Gastroesophageal sphincter (tissue), 4 donors: ENCODE measurements at regions not wholly inside any gene's neighbourhood (a gene's known extent, or its start where the extent isn't known, plus 50 kb on each side); places are given as distances from the start of the nearest gene placed in this dataset.
A peak's percentile ranks its signal among the peaks of the same experiment; 100 is the strongest.

ENCODE experiments used
- ATAC-seq: fragments of 150-250 bp; one replicate; pipeline ENCODE4 v1.9.1; 2016; ENCODE audit warnings: mild to moderate bottlenecking, moderate library complexity
- H3K27ac ChIP-seq, 4 donors: fragments of 200-600 bp; sonication (generic) in 3 of 4; 1 replicate in 3 of 4; 2 replicates in 1 of 4; pipeline ENCODE4 v1.5.1; 2016 to 2019
- H3K27me3 ChIP-seq: fragments of 200-600 bp; sonication (generic); one replicate; pipeline ENCODE4 v1.5.1; 2019
- H3K36me3 ChIP-seq, 2 donors: fragments of 200-600 bp; sonication (generic); one replicate each; pipeline ENCODE4 v1.5.1; 2019; ENCODE audit warnings: control low read depth in 1 of 2
- H3K4me1 ChIP-seq, 3 donors: fragments of 200-600 bp; sonication (generic); 1 replicate in 2 of 3; 2 replicates in 1 of 3; pipeline ENCODE4 v1.5.1; 2016 to 2019; ENCODE audit warnings: control low read depth in 2 of 3
- H3K4me3 ChIP-seq, 2 donors: fragments of 200-600 bp; sonication (generic); one replicate each; pipeline ENCODE4 v1.5.1; 2019; ENCODE audit warnings: mild to moderate bottlenecking in 1 of 2, moderate library complexity in 1 of 2
- H3K9me3 ChIP-seq, 3 donors: fragments of 200-600 bp; sonication (generic); one replicate each; pipeline ENCODE4 v1.5.1; 2017 to 2019; ENCODE audit warnings: control low read depth in 2 of 3
- EP300 ChIP-seq: sonication (generic); formaldehyde crosslinking; IDR thresholded peaks from one replicate; pipeline ENCODE4 v1.6.1; 2017; ENCODE audit warnings: antibody characterized with exemption, mild to moderate bottlenecking
- POLR2A ChIP-seq, 2 donors: fragments of 450-650 bp; IDR thresholded peaks; one replicate each; pipeline ENCODE4 v1.6.1; 2017; ENCODE audit warnings: antibody characterized with exemption in 2 of 2, mild to moderate bottlenecking in 2 of 2, moderate library complexity in 1 of 2
- POLR2AphosphoS5 ChIP-seq: sonication (generic); formaldehyde crosslinking; IDR thresholded peaks from one replicate; pipeline ENCODE4 v1.6.1; 2017; ENCODE audit warnings: antibody characterized with exemption
- WGBS, 2 donors: methylation state at CpG; one replicate each; pipeline ENCODE4 v1.1.5; 2018; ENCODE audit warnings: low coverage in 1 of 2; 5-methylcytosine and 5-hydroxymethylcytosine counted together
- TF ChIP-seq, protein P1 (sequence below), 4 experiments: fragments of 200-600 bp in 2 of 4; fragments of 450-650 bp in 2 of 4; sonication (generic) in 1 of 4; IDR thresholded peaks; one replicate each; pipeline ENCODE4 v1.5.1; 2017 to 2019; ENCODE audit warnings: antibody characterized with exemption in 4 of 4, mild to moderate bottlenecking in 2 of 4, moderate library complexity in 2 of 4

GRCh38 chr2:46824611-46825010 lies 91.0 kb downstream of the MCFD2 start:
- TF ChIP-seq EP300 (no peak), POLR2A (IDR thresholded peaks at IDR 0.05) (no peak), POLR2AphosphoS5 (no peak)
- TF ChIP-seq, protein P1, sequence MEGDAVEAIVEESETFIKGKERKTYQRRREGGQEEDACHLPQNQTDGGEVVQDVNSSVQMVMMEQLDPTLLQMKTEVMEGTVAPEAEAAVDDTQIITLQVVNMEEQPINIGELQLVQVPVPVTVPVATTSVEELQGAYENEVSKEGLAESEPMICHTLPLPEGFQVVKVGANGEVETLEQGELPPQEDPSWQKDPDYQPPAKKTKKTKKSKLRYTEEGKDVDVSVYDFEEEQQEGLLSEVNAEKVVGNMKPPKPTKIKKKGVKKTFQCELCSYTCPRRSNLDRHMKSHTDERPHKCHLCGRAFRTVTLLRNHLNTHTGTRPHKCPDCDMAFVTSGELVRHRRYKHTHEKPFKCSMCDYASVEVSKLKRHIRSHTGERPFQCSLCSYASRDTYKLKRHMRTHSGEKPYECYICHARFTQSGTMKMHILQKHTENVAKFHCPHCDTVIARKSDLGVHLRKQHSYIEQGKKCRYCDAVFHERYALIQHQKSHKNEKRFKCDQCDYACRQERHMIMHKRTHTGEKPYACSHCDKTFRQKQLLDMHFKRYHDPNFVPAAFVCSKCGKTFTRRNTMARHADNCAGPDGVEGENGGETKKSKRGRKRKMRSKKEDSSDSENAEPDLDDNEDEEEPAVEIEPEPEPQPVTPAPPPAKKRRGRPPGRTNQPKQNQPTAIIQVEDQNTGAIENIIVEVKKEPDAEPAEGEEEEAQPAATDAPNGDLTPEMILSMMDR (IDR thresholded peaks at IDR 0.05), result no peak
- no peaks in the 10 kb centered on the region for H3K36me3 ChIP-seq
- no peaks in the 10 kb centered on the region for H3K9me3 ChIP-seq
- ATAC-seq, result no peak
- H3K4me1 ChIP-seq, result peaks cover 0 to 13% (median 4%) of the 10 kb centered on the region in 3 donors
- no peak overlapping the region for H3K27ac ChIP-seq
- 97% methylated on average over 3 of the region's 3 CpGs; no CpG with 5 or more reads in 1 of the 2 donors for WGBS, 2 donors
- H3K4me3 ChIP-seq, result no peak overlapping the region
- H3K27me3 ChIP-seq, result no peaks in the 10 kb centered on the region

DNA sequence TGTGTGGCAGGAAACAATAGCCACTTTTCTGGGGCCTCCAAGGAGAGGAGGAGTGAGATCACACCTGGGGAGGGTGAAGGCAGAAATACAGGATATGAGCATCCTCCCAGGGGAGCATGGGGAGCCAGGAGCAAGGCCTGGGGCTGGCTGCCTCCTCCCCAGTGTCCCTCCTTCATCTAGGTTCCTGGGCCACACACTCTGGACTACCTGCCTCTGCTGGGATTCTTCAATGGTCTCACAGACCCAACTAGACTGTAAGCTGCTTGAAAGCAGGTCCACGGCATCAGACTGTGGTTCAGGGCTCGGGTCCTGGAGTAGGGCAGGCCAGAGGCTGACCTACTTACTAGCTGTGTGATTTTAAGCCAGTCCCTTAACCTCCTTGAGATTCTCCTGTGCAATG lies 94.0 kb downstream of the MCFD2 start:
- TF ChIP-seq POLR2AphosphoS5 (no peak), POLR2A (IDR thresholded peaks at IDR 0.05) (no peak), EP300 (no peak)
- TF ChIP-seq, protein P1 (IDR thresholded peaks at IDR 0.05), result no peak
- Histone ChIP-seq H3K27me3 (no peaks in the 10 kb centered on the region), H3K27ac (peak overlapping the region in 3 of 4 donors; percentile 15 to 57 (median 54)), H3K4me3 (no peak overlapping the region), H3K4me1 (peaks cover 13 to 41% (median 25%) of the 10 kb centered on the region in 3 donors), H3K36me3 (no peaks in the 10 kb centered on the region), H3K9me3 (no peaks in the 10 kb centered on the region)
- no CpG with 5 or more reads among the region's 2 CpGs for WGBS, 2 donors
- no peak for ATAC-seq

DNA sequence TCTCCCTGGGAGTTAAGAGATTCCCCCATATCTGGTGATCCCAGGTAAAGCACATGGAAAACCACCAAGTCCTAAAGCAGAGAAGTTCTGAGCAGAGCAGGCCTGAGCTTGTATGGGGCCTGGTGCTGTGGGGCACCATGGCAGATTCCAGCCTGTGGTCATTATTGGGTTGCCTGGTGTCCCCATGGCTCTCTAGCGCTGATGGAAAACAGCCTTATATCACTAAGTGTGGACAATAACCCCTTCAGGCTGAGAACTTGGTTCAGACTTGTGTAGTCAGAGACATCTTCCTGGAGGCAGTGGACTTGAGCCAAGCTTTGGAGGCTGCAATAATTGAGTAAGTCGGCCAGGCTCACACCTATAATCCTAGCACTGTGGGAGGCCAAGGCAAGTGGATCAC lies 96.8 kb downstream of the MCFD2 start:
- 90 to 100% methylated on average over 1 to 2 of the region's 2 CpGs for WGBS, 2 donors

GRCh38 chr2:46818141-46818621 lies 97.4 kb downstream of the MCFD2 start:
- no peak overlapping the region for H3K4me3 ChIP-seq
- WGBS, 2 donors, result 15% methylated on average over 3 of the region's 6 CpGs
- H3K9me3 ChIP-seq, result no peaks in the 10 kb centered on the region
- H3K27me3 ChIP-seq, result no peaks in the 10 kb centered on the region
- TF ChIP-seq, protein P1 (IDR thresholded peaks at IDR 0.05), result peak in 1 of 4 experiments; percentile 13
- no peak for TF ChIP-seq POLR2A (IDR thresholded peaks at IDR 0.05)
- peak; percentile 98 for TF ChIP-seq POLR2AphosphoS5
- TF ChIP-seq EP300, result peak; percentile 91
- H3K27ac ChIP-seq, result peak overlapping the region; percentile 84 to 89 (median 86)
- H3K4me1 ChIP-seq, result peaks cover 26 to 75% (median 41%) of the 10 kb centered on the region in 3 donors
- peak; percentile 97 for ATAC-seq
- H3K36me3 ChIP-seq, result no peaks in the 10 kb centered on the region

More for the DNA sequence above, 96.8 kb downstream of the MCFD2 start:
- H3K36me3 ChIP-seq, result no peaks in the 10 kb centered on the region
- no peak for ATAC-seq
- no peaks in the 10 kb centered on the region for H3K27me3 ChIP-seq
- peak overlapping the region; percentile 84 to 89 (median 86) for H3K27ac ChIP-seq
- no peak for TF ChIP-seq POLR2AphosphoS5
- TF ChIP-seq, protein P1 (IDR thresholded peaks at IDR 0.05), result no peak
- TF ChIP-seq EP300, result no peak
- no peak for TF ChIP-seq POLR2A (IDR thresholded peaks at IDR 0.05)
- no peaks in the 10 kb centered on the region for H3K9me3 ChIP-seq
- no peak overlapping the region for H3K4me3 ChIP-seq
- peaks cover 23 to 69% (median 35%) of the 10 kb centered on the region in 3 donors for H3K4me1 ChIP-seq
